ENCODE measurements at regions not wholly inside any gene's neighbourhood (a gene's known extent, or its start where the extent isn't known, plus 50 kb on each side); places are given as distances from the start of the nearest gene placed in this dataset.

DNA sequence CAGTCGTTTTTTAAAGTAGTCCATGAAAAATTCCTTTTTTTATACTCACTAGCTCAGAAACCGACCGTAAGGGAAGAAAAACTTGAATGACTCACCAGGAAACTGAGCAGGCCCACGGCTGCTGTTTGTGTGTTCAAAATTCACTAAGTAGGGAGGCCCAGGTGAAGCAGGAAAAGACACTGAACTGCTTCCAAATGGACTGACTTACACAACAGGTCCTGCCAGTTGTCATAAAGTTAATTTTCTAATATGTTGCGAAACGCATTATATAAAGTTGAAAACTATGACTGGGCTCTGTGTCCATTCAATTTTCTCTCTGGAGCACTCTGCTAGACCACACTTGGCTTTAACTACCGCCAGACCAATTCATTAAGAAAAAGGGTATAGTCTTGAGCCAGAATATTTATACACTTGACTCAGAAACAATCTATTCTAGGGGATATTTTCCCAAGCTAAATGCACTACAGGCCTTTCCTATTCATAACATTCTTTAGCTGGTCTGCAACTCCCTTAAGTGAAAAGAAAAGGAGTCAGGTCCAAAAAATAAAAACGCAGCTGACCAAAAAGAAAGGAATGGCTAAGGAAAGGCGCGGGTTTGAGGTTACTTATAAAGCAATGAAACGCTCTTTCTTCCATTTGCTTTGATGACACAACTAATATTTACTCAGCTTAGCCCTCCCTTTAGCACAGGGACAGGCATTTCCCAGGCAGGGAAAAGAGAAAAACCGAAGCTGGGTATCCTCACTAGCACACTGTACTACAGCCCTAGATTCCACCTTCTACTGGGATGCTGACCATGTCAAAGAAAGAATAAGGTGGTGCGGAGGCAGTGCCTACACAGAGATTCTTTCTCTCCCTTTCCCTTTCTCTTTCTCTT, 306.3 kb upstream of the ESRRG start:
- intact Hi-C loops (cut with DNase I): loop anchor here (5.0 kb wide), 1 partner anchor 598 kb away; no protein-coding TSS in a partner anchor
- Histone ChIP-seq H3K4me3 (peak overlapping the region in 1 of 4 donors; percentile 18), H3K9me3 (no peaks in the 10 kb centered on the region), H3K4me1 (peaks cover 6 to 20% (median 19%) of the 10 kb centered on the region in 4 donors), H3K27me3 (no peaks in the 10 kb centered on the region), H3K27ac (replicated peaks in 1 of 4) (peak overlapping the region; percentile 64 to 72 (median 68)), H3K36me3 (no peaks in the 10 kb centered on the region)
- peak; percentile 82 for DNase-seq (ENCODE audit: extremely low spot score)
- TF ChIP-seq POLR2AphosphoS5 (IDR thresholded peaks at IDR 0.05) (peak; percentile 24 to 55), EP300 (IDR thresholded peaks at IDR 0.05) (no peak), POLR2A (IDR thresholded peaks at IDR 0.05; ENCODE audit: low read depth) (no peak)
- TF ChIP-seq, protein P1, sequence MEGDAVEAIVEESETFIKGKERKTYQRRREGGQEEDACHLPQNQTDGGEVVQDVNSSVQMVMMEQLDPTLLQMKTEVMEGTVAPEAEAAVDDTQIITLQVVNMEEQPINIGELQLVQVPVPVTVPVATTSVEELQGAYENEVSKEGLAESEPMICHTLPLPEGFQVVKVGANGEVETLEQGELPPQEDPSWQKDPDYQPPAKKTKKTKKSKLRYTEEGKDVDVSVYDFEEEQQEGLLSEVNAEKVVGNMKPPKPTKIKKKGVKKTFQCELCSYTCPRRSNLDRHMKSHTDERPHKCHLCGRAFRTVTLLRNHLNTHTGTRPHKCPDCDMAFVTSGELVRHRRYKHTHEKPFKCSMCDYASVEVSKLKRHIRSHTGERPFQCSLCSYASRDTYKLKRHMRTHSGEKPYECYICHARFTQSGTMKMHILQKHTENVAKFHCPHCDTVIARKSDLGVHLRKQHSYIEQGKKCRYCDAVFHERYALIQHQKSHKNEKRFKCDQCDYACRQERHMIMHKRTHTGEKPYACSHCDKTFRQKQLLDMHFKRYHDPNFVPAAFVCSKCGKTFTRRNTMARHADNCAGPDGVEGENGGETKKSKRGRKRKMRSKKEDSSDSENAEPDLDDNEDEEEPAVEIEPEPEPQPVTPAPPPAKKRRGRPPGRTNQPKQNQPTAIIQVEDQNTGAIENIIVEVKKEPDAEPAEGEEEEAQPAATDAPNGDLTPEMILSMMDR (IDR thresholded peaks at IDR 0.05): no peak
- WGBS: 33% methylated on average over 13 of the region's 13 CpGs

DNA sequence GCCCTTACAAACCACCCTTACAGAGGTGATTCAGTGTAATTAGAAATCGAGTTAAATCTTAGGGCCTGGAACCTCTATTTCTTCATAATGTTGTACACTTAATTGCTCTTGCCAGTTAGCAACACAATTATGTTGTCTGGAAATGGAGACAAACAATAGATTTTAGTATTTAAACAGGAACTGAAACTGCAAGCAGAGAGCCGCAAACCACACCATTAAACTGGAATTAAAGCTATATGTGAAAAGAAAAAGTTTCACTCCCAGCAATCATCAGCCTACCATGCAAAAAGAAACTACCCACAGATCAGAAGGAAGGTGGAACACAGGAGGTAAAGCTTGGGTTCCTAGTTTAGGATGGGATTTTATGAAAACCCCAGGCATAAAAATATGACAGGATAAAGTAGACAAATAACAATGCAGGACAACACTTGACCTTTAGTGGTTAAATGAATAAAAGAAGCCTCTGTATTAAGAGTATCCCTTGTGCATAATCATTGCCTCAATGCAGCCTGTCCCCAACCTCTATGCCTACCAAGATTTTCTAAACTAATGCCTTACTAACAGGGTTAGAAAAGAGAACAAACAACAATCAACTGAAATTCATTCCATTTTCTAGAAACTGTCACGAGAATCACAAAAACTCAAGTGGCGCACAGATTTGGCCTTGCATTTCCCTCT, 304.3 kb upstream of the ESRRG start:
- no peak for TF ChIP-seq POLR2A (IDR thresholded peaks at IDR 0.05; ENCODE audit: low read depth)
- TF ChIP-seq, protein P1 (IDR thresholded peaks at IDR 0.05): no peak
- TF ChIP-seq EP300 (IDR thresholded peaks at IDR 0.05): no peak
- TF ChIP-seq POLR2AphosphoS5 (IDR thresholded peaks at IDR 0.05): no peak
- no peaks in the 10 kb centered on the region for H3K9me3 ChIP-seq
- no peak overlapping the region for H3K4me3 ChIP-seq
- no peaks in the 10 kb centered on the region for H3K27me3 ChIP-seq
- no peaks in the 10 kb centered on the region for H3K36me3 ChIP-seq
- H3K4me1 ChIP-seq: peaks cover 6 to 25% (median 21%) of the 10 kb centered on the region in 4 donors
- H3K27ac ChIP-seq (replicated peaks in 1 of 4): no peak overlapping the region
- intact Hi-C loops (cut with DNase I): no loop called here
- peak; percentile 12 for DNase-seq (ENCODE audit: extremely low spot score)
- WGBS: 89% methylated on average over 4 of the region's 4 CpGs

DNA sequence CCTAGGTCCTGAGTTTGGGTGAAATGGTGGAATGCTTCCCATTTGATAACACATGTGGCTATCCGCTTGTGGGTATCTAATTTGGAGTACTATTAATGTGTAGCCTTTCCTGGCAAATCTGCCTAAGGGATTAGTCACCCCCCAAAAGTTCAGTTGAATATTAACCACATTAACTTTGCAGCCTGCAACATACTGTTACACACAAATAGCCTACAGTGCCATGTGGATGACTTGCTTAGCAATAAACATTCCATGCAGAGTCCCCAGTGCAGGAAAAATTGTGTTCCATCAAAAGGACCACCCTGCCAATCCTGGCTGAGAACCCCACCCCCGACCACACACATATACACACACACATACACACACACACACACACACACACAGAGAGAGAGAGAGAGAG, 303.3 kb upstream of the ESRRG start:
- WGBS: 94% methylated on average over 2 of the region's 2 CpGs

DNA sequence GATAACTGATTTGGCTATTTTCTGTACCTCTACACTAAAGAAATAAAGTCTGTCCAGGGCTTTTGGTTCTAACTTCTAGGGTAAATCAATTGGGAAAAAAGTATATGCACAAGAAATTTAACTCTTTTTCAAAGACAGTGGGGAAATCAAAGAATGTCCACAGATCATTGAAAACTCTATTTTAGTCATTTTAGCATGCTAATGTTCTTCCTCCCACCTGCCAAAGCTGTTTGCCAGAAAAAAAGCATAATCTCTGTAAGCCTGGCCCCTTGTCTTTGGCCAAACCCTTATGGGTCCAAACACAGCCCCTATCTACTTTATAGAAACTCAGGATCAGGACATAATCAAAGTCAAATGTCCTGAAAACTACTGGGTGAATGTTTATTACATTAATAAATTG, 302.2 kb upstream of the ESRRG start:
- no peak for DNase-seq (ENCODE audit: extremely low spot score)
- H3K9me3 ChIP-seq: no peaks in the 10 kb centered on the region
- intact Hi-C loops (cut with DNase I): no loop called here
- H3K36me3 ChIP-seq: no peaks in the 10 kb centered on the region
- H3K4me1 ChIP-seq: peaks cover 12 to 43% (median 36%) of the 10 kb centered on the region in 4 donors
- no peak overlapping the region for H3K4me3 ChIP-seq
- H3K27ac ChIP-seq (replicated peaks in 1 of 4): no peak overlapping the region
- TF ChIP-seq, protein P1 (IDR thresholded peaks at IDR 0.05): no peak
- TF ChIP-seq EP300 (IDR thresholded peaks at IDR 0.05) (no peak), POLR2A (IDR thresholded peaks at IDR 0.05; ENCODE audit: low read depth) (no peak), POLR2AphosphoS5 (IDR thresholded peaks at IDR 0.05) (no peak)
- no peaks in the 10 kb centered on the region for H3K27me3 ChIP-seq

More for the DNA sequence above, 303.3 kb upstream of the ESRRG start:
- Histone ChIP-seq H3K27ac (replicated peaks in 1 of 4) (no peak overlapping the region), H3K36me3 (no peaks in the 10 kb centered on the region), H3K4me1 (peaks cover 8 to 35% (median 31%) of the 10 kb centered on the region in 4 donors), H3K27me3 (no peaks in the 10 kb centered on the region), H3K4me3 (no peak overlapping the region), H3K9me3 (no peaks in the 10 kb centered on the region)
- DNase-seq (ENCODE audit: extremely low spot score): no peak
- TF ChIP-seq EP300 (IDR thresholded peaks at IDR 0.05): no peak
- no peak for TF ChIP-seq POLR2A (IDR thresholded peaks at IDR 0.05; ENCODE audit: low read depth)
- no peak for TF ChIP-seq POLR2AphosphoS5 (IDR thresholded peaks at IDR 0.05)
- TF ChIP-seq, protein P1 (IDR thresholded peaks at IDR 0.05): no peak
- intact Hi-C loops (cut with DNase I): no loop called here
